ENCODE measurements at regions not wholly inside any gene's neighbourhood (a gene's known extent, or its start where the extent isn't known, plus 50 kb on each side); places are given as distances from the start of the nearest gene placed in this dataset.

GRCh38 chr2:67755156-67755882 lies 307.5 kb downstream of the C1D start:
- POLR2A ChIA-PET, result interaction anchor here (0.5 kb wide), 1 partner anchor 26 kb away, joined by 4 read pairs; no protein-coding TSS in a partner anchor
- DNase-seq (ENCODE audit: low spot score) (no peak), ATAC-seq (no peak)
- TF ChIP-seq ATF1 (CRISPR knock-in tag; IDR thresholded peaks at IDR 0.05) (no peak), ZNF121 (CRISPR knock-in tag; IDR thresholded peaks at IDR 0.05) (no peak), ZNF532 (CRISPR knock-in tag; IDR thresholded peaks at IDR 0.05; ENCODE audit: borderline replicate concordance) (no peak), ZNF425 (CRISPR knock-in tag; conservative IDR thresholded peaks at IDR 0.05) (no peak), PRRX2 (CRISPR knock-in tag; IDR thresholded peaks at IDR 0.05) (no peak), CDX4 (CRISPR knock-in tag; IDR thresholded peaks at IDR 0.05; ENCODE audit: borderline replicate concordance) (no peak), ZNF138 (CRISPR knock-in tag; conservative IDR thresholded peaks at IDR 0.05) (no peak), HMGA2 (CRISPR knock-in tag; IDR thresholded peaks at IDR 0.05) (no peak), ZNF281 (CRISPR knock-in tag; IDR thresholded peaks at IDR 0.05) (no peak), ATF2 (CRISPR knock-in tag; IDR thresholded peaks at IDR 0.05; ENCODE audit: borderline replicate concordance, low read depth) (no peak), CREM (CRISPR knock-in tag; IDR thresholded peaks at IDR 0.05) (no peak), ATF6 (CRISPR knock-in tag; IDR thresholded peaks at IDR 0.05) (no peak), NFATC4 (CRISPR knock-in tag; IDR thresholded peaks at IDR 0.05) (no peak)
- H3K27me3 Mint-ChIP-seq (ENCODE audit: low read depth), result no peaks in the 10 kb centered on the region; the same call in 1 of the 2 replicates
- no peaks in the 10 kb centered on the region for H3K36me3 Mint-ChIP-seq
- no peak overlapping the region for H3K4me3 Mint-ChIP-seq
- no peaks in the 10 kb centered on the region; the same call in 1 of the 2 replicates for H3K9me3 Mint-ChIP-seq
- H3K4me1 Mint-ChIP-seq, result peaks cover 7% of the 10 kb centered on the region
- CTCF ChIA-PET, result no interaction called here
- no peak overlapping the region for H3K27ac Mint-ChIP-seq
